ENCODE measurements at regions not wholly inside any gene's neighbourhood (a gene's known extent, or its start where the extent isn't known, plus 50 kb on each side); places are given as distances from the start of the nearest gene placed in this dataset.

DNA sequence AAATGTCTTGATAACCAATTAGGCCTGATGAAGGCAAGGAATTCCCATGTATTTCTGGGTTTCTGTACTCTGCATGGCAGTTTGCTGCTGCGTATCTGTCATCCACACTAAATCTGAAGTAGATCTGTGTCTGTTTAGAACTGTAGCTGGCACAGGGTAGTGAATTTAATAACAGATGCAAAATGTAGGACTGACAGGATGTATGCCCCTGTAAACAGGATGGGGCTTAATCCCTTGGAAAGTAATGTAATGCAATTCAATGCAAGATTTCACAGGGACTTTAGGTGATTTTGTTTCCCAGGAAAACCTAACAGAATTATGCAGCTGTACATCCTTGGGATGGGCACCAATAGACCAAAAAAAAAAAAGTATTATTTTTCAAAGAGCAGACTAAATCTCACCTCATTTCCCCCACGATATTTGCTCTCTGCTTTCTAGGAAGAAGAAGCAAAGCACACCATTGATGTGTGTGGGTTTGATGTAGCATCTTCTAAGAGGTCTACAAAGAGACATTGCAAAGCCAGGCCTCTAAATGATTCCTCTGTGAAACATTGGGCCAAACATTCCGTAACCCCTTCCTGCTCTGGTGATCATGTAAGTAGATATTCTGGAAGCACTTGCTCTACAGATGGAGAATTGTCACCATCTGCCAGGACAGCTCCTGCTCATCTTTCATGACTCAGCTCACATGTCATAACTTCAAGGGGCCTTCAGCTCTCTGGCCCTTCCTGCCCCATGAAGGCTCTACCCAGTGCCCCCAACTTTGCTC is 464.3 kb upstream of the RGMA start:
- no peak for DNase-seq (ENCODE audit: low read depth)

- DNase-seq (ENCODE audit: low read depth) = no peak
Observed at GRCh38 chr15:93543093-93543492, 454.1 kb upstream of the RGMA start.

GRCh38 chr15:93527374-93528050 is 438.5 kb upstream of the RGMA start:
- DNase-seq (ENCODE audit: low read depth) = no peak

GRCh38 chr15:93524432-93524831 is 435.4 kb upstream of the RGMA start:
- DNase-seq (ENCODE audit: low read depth) = no peak

GRCh38 chr15:93523481-93523880 is 434.5 kb upstream of the RGMA start:
- no peak for DNase-seq (ENCODE audit: low read depth)

GRCh38 chr15:93520206-93520605 is 431.2 kb upstream of the RGMA start:
- DNase-seq (ENCODE audit: low read depth) = no peak

- DNase-seq (ENCODE audit: low read depth) = no peak
Observed at GRCh38 chr15:93519599-93519998, 430.6 kb upstream of the RGMA start.

- no peak for DNase-seq (ENCODE audit: low read depth)
Observed at GRCh38 chr15:93517176-93517575, 428.2 kb upstream of the RGMA start.

DNA sequence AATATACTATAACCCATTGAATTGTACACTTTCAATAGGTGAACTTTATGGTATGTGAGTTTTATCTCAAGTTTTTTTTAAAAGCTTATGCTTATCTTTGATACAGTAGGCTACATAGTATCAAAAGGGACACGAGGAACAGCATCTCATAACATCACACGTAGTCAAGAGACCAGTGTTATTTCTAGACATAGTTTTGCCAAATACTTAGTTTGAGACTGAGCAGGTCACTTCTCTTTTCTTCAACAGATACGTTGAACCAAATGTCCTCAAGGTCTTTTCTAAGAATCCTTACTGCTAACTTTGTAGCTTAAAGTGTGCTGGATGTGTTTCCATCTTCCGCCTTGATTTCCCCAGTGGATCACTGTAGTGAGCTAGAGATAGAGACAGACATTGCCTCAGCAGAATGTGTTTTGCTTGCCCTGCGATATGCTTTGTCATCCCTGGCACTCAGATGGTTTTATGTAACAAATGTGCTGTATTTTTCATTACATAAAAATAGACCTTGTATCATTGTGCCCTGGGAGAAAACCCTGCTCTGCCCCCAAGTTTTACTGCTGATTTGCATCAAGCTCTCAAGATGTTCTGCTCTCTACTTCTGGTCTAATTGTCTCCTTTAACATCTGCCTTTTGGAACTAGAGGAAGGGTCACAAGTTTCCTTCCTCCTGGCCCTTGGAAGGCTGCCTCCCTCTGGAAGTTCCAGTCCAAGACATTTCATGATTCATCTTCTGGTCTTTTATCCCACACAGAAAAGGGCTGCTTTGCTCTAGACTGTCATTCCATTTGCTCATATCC is 426.4 kb upstream of the RGMA start:
- no peak for DNase-seq (ENCODE audit: low read depth)

DNA sequence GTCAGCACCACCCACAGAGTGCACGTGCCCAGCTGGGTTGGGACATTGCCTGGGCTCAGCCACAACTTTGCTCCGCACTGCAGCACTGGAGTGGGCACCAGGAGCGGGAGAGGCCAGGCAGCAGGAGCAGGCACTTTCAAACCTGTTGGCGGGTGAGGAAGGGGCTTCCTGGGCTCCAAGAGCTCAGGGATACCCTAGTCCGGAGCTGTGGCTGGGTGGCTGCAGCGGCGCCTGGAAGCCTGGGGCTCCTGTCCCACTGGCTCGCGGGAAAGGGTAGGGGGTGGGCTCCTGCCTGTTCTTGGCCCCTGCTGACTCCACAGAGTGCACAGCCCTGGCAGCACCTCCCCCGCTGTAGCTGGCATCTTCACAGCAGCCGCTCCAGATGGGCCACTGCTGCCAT is 417.6 kb upstream of the RGMA start:
- no peak for DNase-seq (ENCODE audit: low read depth)

- no peak for DNase-seq (ENCODE audit: low read depth)
Observed at GRCh38 chr15:93505506-93505905, 416.5 kb upstream of the RGMA start.

GRCh38 chr15:93501946-93502345 is 412.9 kb upstream of the RGMA start:
- no peak for DNase-seq (ENCODE audit: low read depth)

- no peak for DNase-seq (ENCODE audit: low read depth)
Observed at GRCh38 chr15:93500155-93500554, 411.1 kb upstream of the RGMA start.

- DNase-seq (ENCODE audit: low read depth) = no peak
Observed at GRCh38 chr15:93497291-93497690, 408.3 kb upstream of the RGMA start.

DNA sequence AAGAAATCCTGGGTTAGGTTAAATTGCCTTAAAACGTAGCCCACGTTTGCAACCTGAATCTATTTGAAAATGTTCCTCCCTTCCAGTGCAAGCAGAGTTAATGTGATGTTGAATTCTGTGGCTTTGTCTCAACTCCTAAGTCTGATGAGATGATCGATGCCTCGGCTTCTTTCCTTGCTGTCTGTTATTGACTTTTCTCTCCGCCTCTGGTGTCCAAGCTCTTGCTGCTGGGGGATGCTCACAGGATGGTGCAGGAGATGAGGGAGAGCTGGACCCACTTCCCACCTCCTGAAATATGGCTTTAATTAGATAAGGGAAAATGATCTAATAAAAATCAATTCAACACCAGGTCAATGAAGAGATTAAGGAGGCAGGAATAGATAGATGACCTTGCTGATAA is 407.9 kb upstream of the RGMA start:
- DNase-seq (ENCODE audit: low read depth) = no peak

- DNase-seq (ENCODE audit: low read depth) = no peak
Observed at GRCh38 chr15:93495799-93496637, 407.0 kb upstream of the RGMA start.

DNA sequence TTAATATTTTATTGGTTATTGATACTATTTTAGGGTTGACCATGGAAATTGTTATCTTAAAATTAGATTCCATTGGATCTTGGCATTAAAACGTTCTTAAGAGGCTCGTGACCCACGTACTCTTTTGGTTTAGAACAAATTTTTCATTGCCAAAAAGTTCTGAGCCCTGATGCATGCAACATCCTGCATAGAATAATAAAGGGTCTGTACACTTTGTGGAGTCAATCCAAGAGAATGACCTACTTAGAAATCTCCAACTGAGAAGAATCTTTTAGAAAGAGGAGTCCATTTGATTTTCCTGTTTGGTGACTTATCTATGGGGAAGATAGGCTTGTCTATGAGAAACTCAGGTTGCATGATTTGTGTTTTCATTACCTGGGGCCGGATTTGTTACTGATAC is 404.2 kb upstream of the RGMA start:
- DNase-seq (ENCODE audit: low read depth) = no peak

DNA sequence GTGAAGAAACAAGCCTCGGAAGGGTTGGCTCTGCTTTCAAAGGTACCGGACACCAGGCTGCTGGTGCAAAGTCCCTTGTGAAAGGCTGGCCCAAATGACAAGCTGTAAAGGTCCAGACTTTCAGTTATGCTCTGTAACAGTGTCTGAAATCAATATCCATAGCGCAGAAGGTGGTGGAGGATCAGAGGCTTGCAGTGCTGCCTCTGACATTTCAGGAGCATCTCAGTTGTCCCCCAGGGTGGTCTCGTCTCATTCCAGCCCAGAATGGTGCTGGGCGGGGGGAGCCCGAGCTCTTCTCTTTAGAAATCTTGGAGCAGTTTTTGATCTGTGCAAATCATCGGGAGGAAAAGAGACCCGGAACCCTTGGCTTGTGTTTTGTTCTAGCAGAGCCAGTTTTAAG is 402.3 kb upstream of the RGMA start:
- no peak for DNase-seq (ENCODE audit: low read depth)

DNA sequence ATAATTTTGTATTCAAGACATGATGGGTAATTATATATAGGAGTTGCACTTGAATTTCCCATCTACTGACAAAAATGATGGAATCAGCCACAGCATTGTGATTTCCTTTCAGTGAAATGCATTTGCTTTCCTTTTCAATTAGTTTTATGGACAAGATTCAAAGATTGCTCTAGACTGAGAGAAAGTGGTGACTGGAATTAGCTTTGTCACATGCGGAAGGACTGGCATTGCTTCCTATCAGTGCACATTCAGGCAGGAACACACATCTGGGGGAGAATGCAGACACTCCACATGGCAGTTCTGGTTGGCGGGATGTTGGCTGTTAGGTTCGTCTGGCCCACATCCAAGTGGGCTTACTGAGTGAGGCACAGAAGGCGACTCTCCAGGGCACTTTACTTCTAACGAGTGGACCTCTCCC is 399.3 kb upstream of the RGMA start:
- no peak for DNase-seq (ENCODE audit: low read depth)

DNA sequence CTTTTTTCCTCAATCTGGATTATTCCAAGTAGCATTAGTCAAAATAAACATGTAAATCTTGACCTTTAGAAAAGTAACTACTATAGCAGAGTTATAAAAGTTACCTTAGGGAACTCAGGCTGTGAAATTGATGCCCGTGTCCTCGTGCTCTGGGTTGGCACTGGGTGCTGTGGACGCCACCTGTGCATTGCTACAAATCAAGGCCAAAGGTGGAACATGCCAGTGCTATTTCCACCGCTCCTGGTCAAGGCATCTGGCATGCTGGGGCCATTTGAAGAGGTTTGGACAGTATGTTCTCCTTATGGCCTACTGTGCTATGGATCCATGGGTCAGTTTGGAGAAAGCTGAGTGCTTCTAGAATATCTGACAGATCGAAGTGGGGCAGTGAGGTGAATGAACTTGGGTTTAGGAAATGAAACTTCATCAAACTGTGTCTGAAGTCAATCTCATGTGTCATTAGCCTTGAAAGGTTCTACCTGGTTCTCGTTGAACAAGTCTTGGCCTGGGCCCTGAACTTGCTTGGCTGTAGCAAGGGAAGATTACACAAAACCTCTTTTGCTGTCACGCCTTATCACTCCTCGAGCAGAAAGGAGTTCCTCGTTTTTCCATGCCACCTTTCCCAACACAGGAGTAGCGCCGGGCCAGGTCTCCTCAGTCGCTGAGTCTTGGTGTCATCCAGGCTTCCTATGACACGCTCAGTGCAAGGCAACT is 397.6 kb upstream of the RGMA start:
- no peak for DNase-seq (ENCODE audit: low read depth)
